GM12878 (cell line): ENCODE measurements at regions not wholly inside any gene's neighbourhood (a gene's known extent, or its start where the extent isn't known, plus 50 kb on each side); places are given as distances from the start of the nearest gene placed in this dataset.

Source experiments
- ATAC-seq: fragments of 200-7000 bp; cut with Tn5 transposase; 3 replicates; pipeline ENCODE4 v1.9.1; 2020; ENCODE audit warnings: mild to moderate bottlenecking, moderate library complexity
- BruUV-seq: library from RNA; stranded (reverse); fragments of 400-500 nt; replicated peaks from 2 replicates; lab custom pipeline; 2021; lab: Mats Ljungman, UMichigan
- CTCF ChIA-PET: fragments of 300-600 bp; sonication (Branson Sonifier 250); formaldehyde crosslinking; extraction: SDS; loops from one replicate; lab custom pipeline; 2021; ENCODE audit warnings: inconsistent platforms; lab: Yijun Ruan, JAX
- POLR2A ChIA-PET: fragments of 350-600 bp; formaldehyde crosslinking; extraction: SDS; loops from one replicate; lab custom pipeline; 2021; ENCODE audit warnings: inconsistent platforms; lab: Charles Lee
- RAD21 ChIA-PET: fragments of 300-600 bp; sonication (Branson Sonifier 250); formaldehyde crosslinking; loops from one replicate; lab custom pipeline; 2023; ENCODE audit warnings: antibody characterized with exemption; ENCODE audit not compliant: unreplicated experiment; lab: Charles Lee
- SMC1A ChIA-PET: fragments of 300-600 bp; sonication (Branson Sonifier 250); formaldehyde crosslinking; loops from one replicate; lab custom pipeline; 2023; ENCODE audit not compliant: unreplicated experiment, uncharacterized antibody; lab: Charles Lee
- DNase-seq: peaks from one replicate; pipeline ENCODE4 v3.0.0-alpha.2; 2011; ENCODE audit warnings: low read depth, low spot score
- FAIRE-seq: peaks from 3 replicates; lab custom pipeline; 2011; peaks lifted over from hg19 to GRCh38; lab: Jason Lieb, UNC
- H2AFZ ChIP-seq: 2 replicates; pipeline ENCODE4 v1.6.0; 2011; ENCODE audit warnings: low read depth, low read length, control low read depth; ENCODE audit not compliant: control insufficient read depth
- H3K27ac ChIP-seq: 2 replicates; pipeline ENCODE4 v1.5.1; 2011; ENCODE audit warnings: control low read depth; ENCODE audit not compliant: control insufficient read depth, insufficient read depth
- H3K27me3 ChIP-seq, 2 experiments: replicated peaks in 1 of 2; 2 replicates each; pipeline versions ENCODE4 v1.6.0 to v1.6.1; 2011; ENCODE audit warnings: low read length in 1 of 2; ENCODE audit not compliant: control insufficient read depth in 2 of 2, insufficient read depth in 2 of 2
- H3K36me3 ChIP-seq, 2 experiments: 2 replicates each; pipeline ENCODE4 v1.5.1; 2011; ENCODE audit warnings: low read length in 1 of 2; ENCODE audit not compliant: control insufficient read depth in 2 of 2, insufficient read depth in 2 of 2
- H3K4me1 ChIP-seq: 2 replicates; pipeline ENCODE4 v1.6.1; 2011; ENCODE audit warnings: mild to moderate bottlenecking, low read length, moderate library complexity, mixed read lengths; ENCODE audit not compliant: control insufficient read depth, insufficient read depth
- H3K4me2 ChIP-seq: 2 replicates; pipeline ENCODE4 v1.6.0; 2011; ENCODE audit warnings: control low read depth; ENCODE audit not compliant: control insufficient read depth, insufficient read depth
- H3K4me3 ChIP-seq: fragments of 200-600 bp; sonication (generic); 2 replicates; pipeline ENCODE4 v1.5.1; 2016
- H3K79me2 ChIP-seq: 2 replicates; pipeline ENCODE4 v1.6.0; 2011; ENCODE audit warnings: low read length; ENCODE audit not compliant: control insufficient read depth, insufficient read depth
- H3K9ac ChIP-seq: 2 replicates; pipeline ENCODE4 v1.8.0; 2011; ENCODE audit warnings: low read length, control low read depth, mixed read lengths; ENCODE audit not compliant: control insufficient read depth, insufficient read depth
- H3K9me3 ChIP-seq: replicated peaks from 3 replicates; pipeline ENCODE4 v1.5.1; 2011; ENCODE audit warnings: mild to moderate bottlenecking, low read length; ENCODE audit not compliant: control insufficient read depth, insufficient read depth
- H4K20me1 ChIP-seq: 2 replicates; pipeline ENCODE4 v1.6.0; 2011; ENCODE audit not compliant: control insufficient read depth, insufficient read depth
- BMI1 ChIP-seq: fragments of 450-650 bp; IDR thresholded peaks from 2 replicates; pipeline ENCODE4 v1.6.1; 2016; ENCODE audit warnings: mild to moderate bottlenecking, moderate library complexity, borderline replicate concordance
- ELK1 ChIP-seq: IDR thresholded peaks from 2 replicates; pipeline ENCODE4 v1.6.1; 2012; ENCODE audit warnings: low read depth, low read length, improper control_type of control experiment
- NFXL1 ChIP-seq: fragments of 450-650 bp; IDR thresholded peaks from 2 replicates; pipeline ENCODE4 v1.6.1; 2017; ENCODE audit warnings: antibody characterized with exemption, mild to moderate bottlenecking, borderline replicate concordance
- PAX5 ChIP-seq: IDR thresholded peaks from 2 replicates; pipeline ENCODE4 v1.6.1; 2011; ENCODE audit warnings: low read depth, low read length, borderline replicate concordance
- POLR2AphosphoS5 ChIP-seq: IDR thresholded peaks from 2 replicates; pipeline ENCODE4 v1.6.1; 2011; ENCODE audit warnings: mild to moderate bottlenecking, low read length, inconsistent platforms
- RB1 ChIP-seq: fragments of 450-650 bp; formaldehyde crosslinking; IDR thresholded peaks from 2 replicates; pipeline ENCODE4 v1.6.1; 2017; ENCODE audit warnings: mild to moderate bottlenecking, borderline replicate concordance
- REST ChIP-seq: IDR thresholded peaks from 2 replicates; pipeline ENCODE4 v1.6.1; 2012; ENCODE audit warnings: mild to moderate bottlenecking, low read depth, low read length
- SKIL ChIP-seq: fragments of 450-650 bp; IDR thresholded peaks from 2 replicates; pipeline ENCODE4 v1.6.1; 2017; ENCODE audit warnings: mild to moderate bottlenecking, low read depth, inconsistent platforms; ENCODE audit not compliant: poor library complexity, severe bottlenecking
- SP1 ChIP-seq: IDR thresholded peaks from one replicate; pipeline ENCODE4 v1.6.1; 2011; ENCODE audit warnings: low read depth, low read length
- SPI1 ChIP-seq: IDR thresholded peaks from 2 replicates; pipeline ENCODE4 v1.6.1; 2011; ENCODE audit warnings: low read depth, mild to moderate bottlenecking, low read length, moderate library complexity, borderline replicate concordance; ENCODE audit not compliant: insufficient read depth
- ZNF274 ChIP-seq: IDR thresholded peaks from one replicate; pipeline ENCODE4 v1.8.0; 2011; ENCODE audit not compliant: insufficient read length, insufficient read depth
- ZNF384 ChIP-seq: IDR thresholded peaks from 2 replicates; pipeline ENCODE4 v1.6.1; 2012; ENCODE audit warnings: low read depth, mild to moderate bottlenecking, low read length, improper control_type of control experiment, borderline replicate concordance
- ZSCAN29 ChIP-seq: fragments of 450-650 bp; IDR thresholded peaks from 2 replicates; pipeline ENCODE4 v1.6.1; 2017; ENCODE audit warnings: mild to moderate bottlenecking, moderate library complexity
- WGBS: methylation state at CpG from one replicate; pipeline ENCODE4 v1.1.6; 2016; ENCODE audit warnings: low lambda C conversion rate; ENCODE audit not compliant: insufficient replicate concordance, insufficient coverage; ENCODE audit errors: missing lambda C conversion rate; 5-methylcytosine and 5-hydroxymethylcytosine counted together
- in situ Hi-C: fragments of 300-500 bp; cut with MboI; formaldehyde crosslinking; loops from 9 replicates; pipeline ENCODE4 v1.14.3; 2018; ENCODE audit warnings: mixed read lengths
- intact Hi-C: fragments of 100-400 bp; cut with micrococcal nuclease; formaldehyde crosslinking; loops from one replicate; pipeline ENCODE4 v1.14.2; 2022; ENCODE audit not compliant: unreplicated experiment

- no peak for FAIRE-seq
- no peak for DNase-seq
- no peak overlapping the region for H3K4me2 ChIP-seq
- H3K27ac ChIP-seq = no peak overlapping the region
- in situ Hi-C loops (no loop called here), intact Hi-C loops (no loop called here)
- TF ChIP-seq NFXL1 (no peak), ZSCAN29 (no peak), PAX5 (no peak), ZNF384 (no peak), ZNF274 (no peak), SP1 (no peak), BMI1 (no peak), SPI1 (no peak), POLR2AphosphoS5 (no peak), RB1 (no peak), ELK1 (no peak), SKIL (no peak), REST (no peak)
- SMC1A ChIA-PET = interaction anchor here (0.6 kb wide), 1 partner anchor 13 kb away, joined by 3 read pairs; no protein-coding TSS in a partner anchor
- POLR2A ChIA-PET = no interaction called here
- CTCF ChIA-PET = no interaction called here
- no peaks in the 10 kb centered on the region for H4K20me1 ChIP-seq
- no TSS peak for BruUV-seq
- no peaks in the 10 kb centered on the region for H3K79me2 ChIP-seq
- H3K9me3 ChIP-seq = no peaks in the 10 kb centered on the region
- no peak for ATAC-seq
- H3K4me1 ChIP-seq = no peaks in the 10 kb centered on the region
- no peak overlapping the region for H2AFZ ChIP-seq
- H3K36me3 ChIP-seq = no peaks in the 10 kb centered on the region
- H3K4me3 ChIP-seq = no peak overlapping the region
- H3K9ac ChIP-seq = no peak overlapping the region
- 0% methylated on average over 2 of the region's 2 CpGs for WGBS
- no peaks in the 10 kb centered on the region for H3K27me3 ChIP-seq
- RAD21 ChIA-PET = interaction anchor here (0.6 kb wide), 1 partner anchor 13 kb away, joined by 3 read pairs; no protein-coding TSS in a partner anchor
Observed at GRCh38 chr10:128617532-128617931, 491.3 kb upstream of the MKI67 start.
